Mucosa of descending colon (tissue), 3 donors: ENCODE measurements at regions not wholly inside any gene's neighbourhood (a gene's known extent, or its start where the extent isn't known, plus 50 kb on each side); places are given as distances from the start of the nearest gene placed in this dataset.

ENCODE experiments used
- ATAC-seq: fragments of 200-7000 bp; cut with Tn5 transposase; one replicate; pipeline ENCODE4 v1.9.1; 2020; ENCODE audit warnings: mild to moderate bottlenecking, moderate library complexity
- DNase-seq, 3 donors: peaks; one replicate each; pipeline ENCODE4 v3.0.0-alpha.2; 2020
- H3K36me3 ChIP-seq: fragments of 200-600 bp; one replicate; pipeline ENCODE4 v1.8.0; 2021; ENCODE audit warnings: low read depth, mild to moderate bottlenecking
- H3K4me1 ChIP-seq: fragments of 200-600 bp; one replicate; pipeline ENCODE4 v1.8.0; 2021; ENCODE audit warnings: low read depth, mild to moderate bottlenecking
- H3K4me3 ChIP-seq: fragments of 200-600 bp; one replicate; pipeline ENCODE4 v1.8.0; 2021; ENCODE audit warnings: mild to moderate bottlenecking
- H3K9me3 ChIP-seq: fragments of 200-600 bp; one replicate; pipeline ENCODE4 v1.8.0; 2021; ENCODE audit warnings: mild to moderate bottlenecking
- CTCF ChIP-seq: fragments of 200-600 bp; IDR thresholded peaks from one replicate; pipeline ENCODE4 v1.8.0; 2022; ENCODE audit warnings: antibody characterized with exemption, mild to moderate bottlenecking
- intact Hi-C, 2 donors: fragments of 100-400 bp; cut with DNase I in 1 of 2; cut with micrococcal nuclease in 1 of 2; formaldehyde crosslinking; loops; one replicate each; pipeline versions ENCODE4 v1.11.0 to v1.11.1; 2022; cut with DNase I, micrococcal nuclease
- donor health status: DM: no; HTN: no; CAD: no; lungs with moderate emphysema.
- donor health status: DM: no; HTN: no; CAD: no.
- donor health status: DM: no; HTN: yes; CAD: no.

- ATAC-seq, result no peak
- Histone ChIP-seq H3K9me3 (peaks cover 15% of the 10 kb centered on the region), H3K4me1 (no peaks in the 10 kb centered on the region), H3K4me3 (no peak overlapping the region), H3K36me3 (no peaks in the 10 kb centered on the region)
- DNase-seq, result no peak
- TF ChIP-seq CTCF, result no peak
- intact Hi-C loops, result no loop called here
These were observed 1696.0 kb upstream of the CDH9 start for GRCh38 chr5:28734396-28734795.

GRCh38 chr5:28729067-28729466 is 1690.7 kb upstream of the CDH9 start:
- peaks cover 12% of the 10 kb centered on the region for H3K9me3 ChIP-seq
- ATAC-seq (no peak), DNase-seq (no peak)
- no peak for TF ChIP-seq CTCF
- no peaks in the 10 kb centered on the region for H3K4me1 ChIP-seq
- H3K4me3 ChIP-seq, result no peak overlapping the region
- H3K36me3 ChIP-seq, result no peaks in the 10 kb centered on the region
- intact Hi-C loops, result no loop called here

DNA sequence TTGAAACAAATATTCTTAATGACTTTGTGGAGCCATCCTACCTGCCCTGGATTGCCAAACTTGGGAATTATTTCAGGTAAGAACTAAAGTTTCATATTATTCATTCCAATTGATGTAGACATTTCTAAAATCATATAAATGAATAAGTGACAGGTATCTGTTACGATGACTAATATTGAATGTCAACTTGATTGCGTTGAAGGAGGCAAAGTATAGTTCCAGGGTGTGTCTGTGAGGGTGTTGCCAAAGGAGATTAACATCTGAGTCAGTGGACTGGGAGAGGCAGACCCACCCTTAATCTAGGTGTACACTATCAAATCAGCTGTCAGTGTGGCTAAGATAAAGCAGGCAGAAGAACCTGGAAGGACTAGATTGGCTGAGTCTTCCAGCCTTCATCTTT is 1688.4 kb upstream of the CDH9 start:
- TF ChIP-seq CTCF, result no peak
- Histone ChIP-seq H3K9me3 (peaks cover 12% of the 10 kb centered on the region), H3K36me3 (no peaks in the 10 kb centered on the region), H3K4me1 (no peaks in the 10 kb centered on the region), H3K4me3 (no peak overlapping the region)
- intact Hi-C loops, result no loop called here
- no peak for DNase-seq
- ATAC-seq, result no peak

DNA sequence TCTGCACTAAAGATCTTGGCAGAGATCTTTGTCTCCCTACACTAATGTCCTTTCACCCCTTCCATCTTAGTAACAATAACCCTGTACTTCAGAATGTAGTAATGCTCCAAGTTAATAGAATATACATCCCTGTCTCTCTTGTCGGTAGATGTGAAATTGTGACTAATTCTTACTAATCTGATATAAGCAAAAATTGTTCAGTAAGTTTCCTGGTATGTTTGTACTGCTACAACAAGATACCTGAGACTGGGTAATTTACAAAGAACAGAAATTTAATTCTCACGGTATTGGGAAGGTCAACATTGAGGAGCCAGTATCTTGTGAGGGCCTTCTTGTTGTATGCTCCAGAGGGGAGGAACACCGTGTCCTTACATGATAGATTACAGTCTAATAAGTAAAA is 1686.6 kb upstream of the CDH9 start:
- no peaks in the 10 kb centered on the region for H3K36me3 ChIP-seq
- no peak for ATAC-seq
- no peaks in the 10 kb centered on the region for H3K4me1 ChIP-seq
- no peak for TF ChIP-seq CTCF
- DNase-seq, result no peak
- peaks cover 7% of the 10 kb centered on the region for H3K9me3 ChIP-seq
- intact Hi-C loops, result no loop called here
- no peak overlapping the region for H3K4me3 ChIP-seq

GRCh38 chr5:28714907-28715698 is 1676.7 kb upstream of the CDH9 start:
- ATAC-seq (no peak), DNase-seq (no peak)
- H3K4me3 ChIP-seq, result no peak overlapping the region
- intact Hi-C loops, result no loop called here
- TF ChIP-seq CTCF, result no peak
- H3K9me3 ChIP-seq, result peaks cover 9% of the 10 kb centered on the region
- H3K36me3 ChIP-seq, result no peaks in the 10 kb centered on the region
- H3K4me1 ChIP-seq, result no peaks in the 10 kb centered on the region
